HL-60 (cell line): ENCODE measurements at regions not wholly inside any gene's neighbourhood (a gene's known extent, or its start where the extent isn't known, plus 50 kb on each side); places are given as distances from the start of the nearest gene placed in this dataset.

Experiments used
- CTCF ChIP-seq: IDR thresholded peaks from one replicate; pipeline ENCODE4 v1.5.1; 2011; ENCODE audit warnings: low read length, control low read depth, inconsistent platforms; ENCODE audit not compliant: insufficient read depth
- GABPA ChIP-seq: IDR thresholded peaks from 2 replicates; pipeline ENCODE4 v1.6.1; 2012; ENCODE audit warnings: low read depth
- POLR2AphosphoS5 ChIP-seq: IDR thresholded peaks from 2 replicates; pipeline ENCODE4 v1.6.1; 2012; ENCODE audit warnings: low read depth
- SPI1 ChIP-seq: IDR thresholded peaks from 2 replicates; pipeline ENCODE4 v1.6.1; 2012; ENCODE audit warnings: low read depth, mild to moderate bottlenecking, borderline replicate concordance

- TF ChIP-seq POLR2AphosphoS5 = no peak
- TF ChIP-seq CTCF = no peak
- TF ChIP-seq SPI1 = no peak
- no peak for TF ChIP-seq GABPA
Measured at GRCh38 chr5:125129151-125129806, 382.8 kb upstream of the ZNF608 start.
